ENCODE measurements at regions not wholly inside any gene's neighbourhood (a gene's known extent, or its start where the extent isn't known, plus 50 kb on each side); places are given as distances from the start of the nearest gene placed in this dataset.

- no peak overlapping the region for H3K4me3 ChIP-seq
- peaks cover 0 to 8% of the 10 kb centered on the region in 2 donors for H3K4me1 ChIP-seq (replicated peaks in 1 of 2)
- H3K27ac ChIP-seq = no peak overlapping the region
- H3K9me3 ChIP-seq (replicated peaks in 1 of 3) = no peaks in the 10 kb centered on the region
- no peak for DNase-seq
- TF ChIP-seq CTCF (IDR thresholded peaks at IDR 0.05) (no peak), POLR2A (IDR thresholded peaks at IDR 0.05) (no peak)
- H3K27me3 ChIP-seq = peaks cover 4% of the 10 kb centered on the region
- intact Hi-C loops (cut with DNase I) = no loop called here
- 75 to 80% (median 78%) methylated on average over 15 to 17 of the region's 17 CpGs for WGBS, 4 donors
- H3K36me3 ChIP-seq (replicated peaks in 1 of 2) = no peaks in the 10 kb centered on the region
Measured at GRCh38 chr2:242035858-242036652, 166.5 kb downstream of the RTP5 start.

- TF ChIP-seq CTCF (IDR thresholded peaks at IDR 0.05) (no peak), POLR2A (IDR thresholded peaks at IDR 0.05) (no peak)
- Histone ChIP-seq H3K27me3 (peaks cover 10% of the 10 kb centered on the region), H3K36me3 (replicated peaks in 1 of 2) (no peaks in the 10 kb centered on the region), H3K9me3 (replicated peaks in 1 of 3) (no peaks in the 10 kb centered on the region), H3K27ac (no peak overlapping the region), H3K4me3 (no peak overlapping the region), H3K4me1 (replicated peaks in 1 of 2) (peaks cover 0 to 8% of the 10 kb centered on the region in 2 donors)
- no peak for DNase-seq
- intact Hi-C loops (cut with DNase I) = no loop called here
- 49 to 67% (median 54%) methylated on average over 7 of the region's 7 CpGs for WGBS, 4 donors
Measured at GRCh38 chr2:242036653-242036950, 167.1 kb downstream of the RTP5 start.

- Histone ChIP-seq H3K27ac (no peak overlapping the region), H3K4me3 (no peak overlapping the region), H3K9me3 (replicated peaks in 1 of 3) (no peaks in the 10 kb centered on the region), H3K4me1 (replicated peaks in 1 of 2) (peaks cover 0 to 8% of the 10 kb centered on the region in 2 donors), H3K27me3 (peaks cover 12% of the 10 kb centered on the region), H3K36me3 (replicated peaks in 1 of 2) (no peaks in the 10 kb centered on the region)
- no peak for TF ChIP-seq POLR2A (IDR thresholded peaks at IDR 0.05)
- no peak for DNase-seq
- intact Hi-C loops (cut with DNase I) = no loop called here
- WGBS, 4 donors = 86 to 91% (median 89%) methylated on average over 20 of the region's 20 CpGs
Measured at GRCh38 chr2:242038166-242038927, 168.8 kb downstream of the RTP5 start.

- TF ChIP-seq CTCF (IDR thresholded peaks at IDR 0.05) (no peak), POLR2A (IDR thresholded peaks at IDR 0.05) (no peak)
- no peak for DNase-seq
- intact Hi-C loops (cut with DNase I) = no loop called here
- Histone ChIP-seq H3K4me1 (replicated peaks in 1 of 2) (peaks cover 0 to 8% of the 10 kb centered on the region in 2 donors), H3K4me3 (no peak overlapping the region), H3K9me3 (replicated peaks in 1 of 3) (no peaks in the 10 kb centered on the region), H3K27ac (no peak overlapping the region), H3K36me3 (replicated peaks in 1 of 2) (no peaks in the 10 kb centered on the region), H3K27me3 (peaks cover 12% of the 10 kb centered on the region)
- WGBS, 4 donors = 77 to 90% (median 86%) methylated on average over 10 to 13 of the region's 13 CpGs
Measured at GRCh38 chr2:242038928-242039341, 169.4 kb downstream of the RTP5 start.

Measured in adrenal gland (tissue), 9 donors.